Stimulated activated naive CD4-positive, alpha-beta T cell (primary cell): ENCODE measurements at regions not wholly inside any gene's neighbourhood (a gene's known extent, or its start where the extent isn't known, plus 50 kb on each side); places are given as distances from the start of the nearest gene placed in this dataset.
"Not testable (repeated sequence)": the region's sequence is repeated elsewhere in the genome, so short reads cannot be mapped to it uniquely, and the experiment has no call there.

Source experiments
- DNase-seq, 6 experiments: peaks; one replicate each; lab custom pipeline; 2025; lab: John Stamatoyannopoulos, UW

- DNase-seq: peak in 4 of 6 experiments; percentile 2 to 50 (median 36)
Measured at GRCh38 chr14:106000029-106000511, 473.7 kb downstream of the TMEM121 start.

GRCh38 chr14:106001277-106001676, 474.9 kb downstream of the TMEM121 start:
- peak in 5 of 6 experiments; percentile 3 to 29 (median 11) for DNase-seq

- DNase-seq: no peak
Measured at GRCh38 chr14:106003351-106003750, 477.0 kb downstream of the TMEM121 start.

GRCh38 chr14:106004937-106005795, 478.8 kb downstream of the TMEM121 start:
- DNase-seq: peak; percentile 41 to 79 (median 62)

- DNase-seq: peak; percentile 22 to 72 (median 46)
Measured at GRCh38 chr14:106006043-106006442, 479.7 kb downstream of the TMEM121 start.

GRCh38 chr14:106006716-106007115, 480.3 kb downstream of the TMEM121 start:
- not testable (repeated sequence) for DNase-seq

GRCh38 chr14:106010783-106011182, 484.4 kb downstream of the TMEM121 start:
- DNase-seq: no peak

GRCh38 chr14:106011631-106012360, 485.4 kb downstream of the TMEM121 start:
- peak; percentile 8 to 80 (median 72) for DNase-seq

GRCh38 chr14:106012361-106012725, 486.0 kb downstream of the TMEM121 start:
- not testable (repeated sequence) for DNase-seq

GRCh38 chr14:106013879-106014376, 487.5 kb downstream of the TMEM121 start:
- peak in 2 of 6 experiments; percentile 18 to 45 for DNase-seq

- not testable (repeated sequence) for DNase-seq
Measured at GRCh38 chr14:106017952-106018351, 491.6 kb downstream of the TMEM121 start.

GRCh38 chr14:106021832-106022231, 495.4 kb downstream of the TMEM121 start:
- DNase-seq: no peak

GRCh38 chr14:106022648-106023047, 496.3 kb downstream of the TMEM121 start:
- DNase-seq: not testable (repeated sequence)

- DNase-seq: no peak
Measured at GRCh38 chr14:106023411-106023810, 497.0 kb downstream of the TMEM121 start.

- peak in 3 of 6 experiments; percentile 2 to 60 (median 3) for DNase-seq
Measured at GRCh38 chr14:106024983-106025604, 498.7 kb downstream of the TMEM121 start.

- DNase-seq: no peak
Measured at GRCh38 chr14:106026026-106026425, 499.6 kb downstream of the TMEM121 start.

- DNase-seq: not testable (repeated sequence)
Measured at GRCh38 chr14:106027759-106028158, 501.4 kb downstream of the TMEM121 start.

GRCh38 chr14:106029959-106030358, 503.6 kb downstream of the TMEM121 start:
- DNase-seq: no peak

- no peak for DNase-seq
Measured at GRCh38 chr14:106037380-106037779, 511.0 kb downstream of the TMEM121 start.

- no peak for DNase-seq
Measured at GRCh38 chr14:106038263-106038662, 511.9 kb downstream of the TMEM121 start.

GRCh38 chr14:106039400-106039799, 513.0 kb downstream of the TMEM121 start:
- DNase-seq: peak in 5 of 6 experiments; percentile 14 to 74 (median 46)

GRCh38 chr14:106044515-106044914, 518.1 kb downstream of the TMEM121 start:
- no peak for DNase-seq
